ENCODE measurements at regions not wholly inside any gene's neighbourhood (a gene's known extent, or its start where the extent isn't known, plus 50 kb on each side); places are given as distances from the start of the nearest gene placed in this dataset.

- Histone ChIP-seq H3K9ac (replicated peaks; ENCODE audit: extremely low read depth, insufficient read depth, low read length) (no peak overlapping the region), H3K79me2 (ENCODE audit: control insufficient read depth, insufficient read depth, low read length) (no peaks in the 10 kb centered on the region), H4K20me1 (replicated peaks; ENCODE audit: control insufficient read depth, extremely low read depth, insufficient read depth, low read length) (no peaks in the 10 kb centered on the region), H3K9me3 (replicated peaks; ENCODE audit: control insufficient read depth, insufficient read depth, low read length) (no peaks in the 10 kb centered on the region), H2AFZ (ENCODE audit: low read depth, low read length) (no peak overlapping the region), H3K4me1 (ENCODE audit: control insufficient read depth, extremely low read depth, insufficient read depth, low read length) (no peaks in the 10 kb centered on the region), H3K36me3 (ENCODE audit: control insufficient read depth in 2 of 2, extremely low read depth in 1 of 2, insufficient read depth in 2 of 2, low read length in 2 of 2) (no peaks in the 10 kb centered on the region), H3K4me2 (ENCODE audit: insufficient read depth, low read length) (no peak overlapping the region), H3K9me1 (replicated peaks; ENCODE audit: control insufficient read depth, extremely low read depth, insufficient read depth, low read length) (no peaks in the 10 kb centered on the region), H3K4me3 (replicated peaks in 1 of 3; ENCODE audit: insufficient read depth in 1 of 3, low read depth in 1 of 3, low read length in 3 of 3) (no peak overlapping the region), H3K27me3 (ENCODE audit: control insufficient read depth in 2 of 2, insufficient read depth in 2 of 2, low read length in 2 of 2) (no peaks in the 10 kb centered on the region), H3K27ac (ENCODE audit: insufficient read depth, low read depth, low read length) (no peak overlapping the region)
- no TSS peak for BruUV-seq (replicated peaks)
- intact Hi-C loops (cut with micrococcal nuclease): no loop called here
- ChIA-PET CTCF (no interaction called here), POLR2A (no interaction called here)
- TF ChIP-seq POLR2AphosphoS5 (IDR thresholded peaks at IDR 0.05; ENCODE audit: insufficient read depth, low read depth, low read length): no peak
- no peak for TF ChIP-seq CTCF (IDR thresholded peaks at IDR 0.05; ENCODE audit: extremely low read depth in 1 of 2, insufficient read depth in 1 of 2, low read depth in 1 of 2, low read length in 2 of 2)
- TF ChIP-seq JUN (IDR thresholded peaks at IDR 0.05; ENCODE audit: borderline replicate concordance, insufficient read depth, insufficient read length, low read depth): no peak
- no peak for TF ChIP-seq MYC (IDR thresholded peaks at IDR 0.05; ENCODE audit: low read depth, low read length)
- TF ChIP-seq FOS (IDR thresholded peaks at IDR 0.05; ENCODE audit: borderline replicate concordance, insufficient read depth, low read length): no peak
- no peak for TF ChIP-seq EZH2 (IDR thresholded peaks at IDR 0.05; ENCODE audit: borderline replicate concordance, low read depth, low read length, severe bottlenecking)
- TF ChIP-seq GATA2 (IDR thresholded peaks at IDR 0.05; ENCODE audit: insufficient read depth, insufficient read length, low read depth, low read length): no peak
- TF ChIP-seq POLR2A (IDR thresholded peaks at IDR 0.05; ENCODE audit: low read depth, low read length): no peak
- no peak for TF ChIP-seq MAX (IDR thresholded peaks at IDR 0.05; ENCODE audit: insufficient read depth, insufficient read length)
- FAIRE-seq (no peak), DNase-seq (ENCODE audit: low read depth, low spot score) (no peak)
- dilution Hi-C loops (cut with MboI; ENCODE audit: extremely low pct_ligation_motif_present, low sequenced_read_pairs): no loop called here
Observed at GRCh38 chr6:23663096-23663495, 462.9 kb upstream of the NRSN1 start.
